ENCODE measurements at regions not wholly inside any gene's neighbourhood (a gene's known extent, or its start where the extent isn't known, plus 50 kb on each side); places are given as distances from the start of the nearest gene placed in this dataset.

- Histone ChIP-seq H3K9me3 (ENCODE audit: control insufficient read depth, low read length) (no peaks in the 10 kb centered on the region), H3K27ac (ENCODE audit: insufficient read depth, low read length, poor library complexity, severe bottlenecking) (no peak overlapping the region), H3K4me3 (ENCODE audit: insufficient read depth, low read depth, low read length, poor library complexity, severe bottlenecking) (no peak overlapping the region), H3K36me3 (ENCODE audit: control insufficient read depth, insufficient read depth, low read length) (no peaks in the 10 kb centered on the region), H3K4me1 (ENCODE audit: control insufficient read depth, insufficient read depth, low read length, poor library complexity, severe bottlenecking) (no peaks in the 10 kb centered on the region), H3K27me3 (replicated peaks; ENCODE audit: control insufficient read depth, insufficient read depth, low read length, poor library complexity, severe bottlenecking) (no peaks in the 10 kb centered on the region)
- DNase-seq = no peak
These were observed 1579.2 kb downstream of the AACS start for GRCh38 chr12:126644236-126645020.

- no peaks in the 10 kb centered on the region for H3K9me3 ChIP-seq (ENCODE audit: control insufficient read depth, low read length)
- no peaks in the 10 kb centered on the region for H3K27me3 ChIP-seq (replicated peaks; ENCODE audit: control insufficient read depth, insufficient read depth, low read length, poor library complexity, severe bottlenecking)
- H3K27ac ChIP-seq (ENCODE audit: insufficient read depth, low read length, poor library complexity, severe bottlenecking) = no peak overlapping the region
- H3K36me3 ChIP-seq (ENCODE audit: control insufficient read depth, insufficient read depth, low read length) = no peaks in the 10 kb centered on the region
- no peaks in the 10 kb centered on the region for H3K4me1 ChIP-seq (ENCODE audit: control insufficient read depth, insufficient read depth, low read length, poor library complexity, severe bottlenecking)
- no peak overlapping the region for H3K4me3 ChIP-seq (ENCODE audit: insufficient read depth, low read depth, low read length, poor library complexity, severe bottlenecking)
- DNase-seq = no peak
These were observed 1582.8 kb downstream of the AACS start for GRCh38 chr12:126648074-126648473.

- Histone ChIP-seq H3K27ac (ENCODE audit: insufficient read depth, low read length, poor library complexity, severe bottlenecking) (no peak overlapping the region), H3K4me3 (ENCODE audit: insufficient read depth, low read depth, low read length, poor library complexity, severe bottlenecking) (no peak overlapping the region), H3K27me3 (replicated peaks; ENCODE audit: control insufficient read depth, insufficient read depth, low read length, poor library complexity, severe bottlenecking) (no peaks in the 10 kb centered on the region), H3K4me1 (ENCODE audit: control insufficient read depth, insufficient read depth, low read length, poor library complexity, severe bottlenecking) (no peaks in the 10 kb centered on the region), H3K9me3 (ENCODE audit: control insufficient read depth, low read length) (no peaks in the 10 kb centered on the region), H3K36me3 (ENCODE audit: control insufficient read depth, insufficient read depth, low read length) (no peaks in the 10 kb centered on the region)
- no peak for DNase-seq
These were observed 1585.9 kb downstream of the AACS start for GRCh38 chr12:126651133-126651532.

GRCh38 chr12:126663304-126664094 lies 1598.3 kb downstream of the AACS start:
- Histone ChIP-seq H3K27ac (ENCODE audit: insufficient read depth, low read length, poor library complexity, severe bottlenecking) (no peak overlapping the region), H3K27me3 (replicated peaks; ENCODE audit: control insufficient read depth, insufficient read depth, low read length, poor library complexity, severe bottlenecking) (no peaks in the 10 kb centered on the region), H3K36me3 (ENCODE audit: control insufficient read depth, insufficient read depth, low read length) (no peaks in the 10 kb centered on the region), H3K9me3 (ENCODE audit: control insufficient read depth, low read length) (no peaks in the 10 kb centered on the region), H3K4me3 (ENCODE audit: insufficient read depth, low read depth, low read length, poor library complexity, severe bottlenecking) (no peak overlapping the region), H3K4me1 (ENCODE audit: control insufficient read depth, insufficient read depth, low read length, poor library complexity, severe bottlenecking) (no peaks in the 10 kb centered on the region)
- DNase-seq = no peak

GRCh38 chr12:126667339-126667738 lies 1599.6 kb upstream of the TMEM132C start:
- Histone ChIP-seq H3K4me3 (ENCODE audit: insufficient read depth, low read depth, low read length, poor library complexity, severe bottlenecking) (no peak overlapping the region), H3K4me1 (ENCODE audit: control insufficient read depth, insufficient read depth, low read length, poor library complexity, severe bottlenecking) (no peaks in the 10 kb centered on the region), H3K27ac (ENCODE audit: insufficient read depth, low read length, poor library complexity, severe bottlenecking) (no peak overlapping the region), H3K9me3 (ENCODE audit: control insufficient read depth, low read length) (no peaks in the 10 kb centered on the region), H3K27me3 (replicated peaks; ENCODE audit: control insufficient read depth, insufficient read depth, low read length, poor library complexity, severe bottlenecking) (no peaks in the 10 kb centered on the region), H3K36me3 (ENCODE audit: control insufficient read depth, insufficient read depth, low read length) (no peaks in the 10 kb centered on the region)
- no peak for DNase-seq

GRCh38 chr12:126668538-126668937 lies 1598.4 kb upstream of the TMEM132C start:
- DNase-seq = no peak
- Histone ChIP-seq H3K9me3 (ENCODE audit: control insufficient read depth, low read length) (no peaks in the 10 kb centered on the region), H3K27me3 (replicated peaks; ENCODE audit: control insufficient read depth, insufficient read depth, low read length, poor library complexity, severe bottlenecking) (no peaks in the 10 kb centered on the region), H3K4me1 (ENCODE audit: control insufficient read depth, insufficient read depth, low read length, poor library complexity, severe bottlenecking) (no peaks in the 10 kb centered on the region), H3K27ac (ENCODE audit: insufficient read depth, low read length, poor library complexity, severe bottlenecking) (no peak overlapping the region), H3K36me3 (ENCODE audit: control insufficient read depth, insufficient read depth, low read length) (no peaks in the 10 kb centered on the region), H3K4me3 (ENCODE audit: insufficient read depth, low read depth, low read length, poor library complexity, severe bottlenecking) (no peak overlapping the region)

- no peak for DNase-seq
- H3K36me3 ChIP-seq (ENCODE audit: control insufficient read depth, insufficient read depth, low read length) = no peaks in the 10 kb centered on the region
- H3K4me3 ChIP-seq (ENCODE audit: insufficient read depth, low read depth, low read length, poor library complexity, severe bottlenecking) = no peak overlapping the region
- no peak overlapping the region for H3K27ac ChIP-seq (ENCODE audit: insufficient read depth, low read length, poor library complexity, severe bottlenecking)
- H3K27me3 ChIP-seq (replicated peaks; ENCODE audit: control insufficient read depth, insufficient read depth, low read length, poor library complexity, severe bottlenecking) = no peaks in the 10 kb centered on the region
- H3K4me1 ChIP-seq (ENCODE audit: control insufficient read depth, insufficient read depth, low read length, poor library complexity, severe bottlenecking) = no peaks in the 10 kb centered on the region
- no peaks in the 10 kb centered on the region for H3K9me3 ChIP-seq (ENCODE audit: control insufficient read depth, low read length)
These were observed 1598.0 kb upstream of the TMEM132C start for GRCh38 chr12:126668961-126669360.

- Histone ChIP-seq H3K36me3 (ENCODE audit: control insufficient read depth, insufficient read depth, low read length) (no peaks in the 10 kb centered on the region), H3K4me1 (ENCODE audit: control insufficient read depth, insufficient read depth, low read length, poor library complexity, severe bottlenecking) (no peaks in the 10 kb centered on the region), H3K9me3 (ENCODE audit: control insufficient read depth, low read length) (no peaks in the 10 kb centered on the region), H3K27ac (ENCODE audit: insufficient read depth, low read length, poor library complexity, severe bottlenecking) (no peak overlapping the region), H3K4me3 (ENCODE audit: insufficient read depth, low read depth, low read length, poor library complexity, severe bottlenecking) (no peak overlapping the region), H3K27me3 (replicated peaks; ENCODE audit: control insufficient read depth, insufficient read depth, low read length, poor library complexity, severe bottlenecking) (no peaks in the 10 kb centered on the region)
- no peak for DNase-seq
These were observed 1590.5 kb upstream of the TMEM132C start for GRCh38 chr12:126676434-126676833.

- no peak for DNase-seq
- H3K9me3 ChIP-seq (ENCODE audit: control insufficient read depth, low read length) = no peaks in the 10 kb centered on the region
- no peaks in the 10 kb centered on the region for H3K27me3 ChIP-seq (replicated peaks; ENCODE audit: control insufficient read depth, insufficient read depth, low read length, poor library complexity, severe bottlenecking)
- no peak overlapping the region for H3K4me3 ChIP-seq (ENCODE audit: insufficient read depth, low read depth, low read length, poor library complexity, severe bottlenecking)
- no peak overlapping the region for H3K27ac ChIP-seq (ENCODE audit: insufficient read depth, low read length, poor library complexity, severe bottlenecking)
- no peaks in the 10 kb centered on the region for H3K36me3 ChIP-seq (ENCODE audit: control insufficient read depth, insufficient read depth, low read length)
- H3K4me1 ChIP-seq (ENCODE audit: control insufficient read depth, insufficient read depth, low read length, poor library complexity, severe bottlenecking) = no peaks in the 10 kb centered on the region
These were observed 1585.3 kb upstream of the TMEM132C start for GRCh38 chr12:126681676-126682075.

GRCh38 chr12:126684703-126685102 lies 1582.3 kb upstream of the TMEM132C start:
- Histone ChIP-seq H3K36me3 (ENCODE audit: control insufficient read depth, insufficient read depth, low read length) (no peaks in the 10 kb centered on the region), H3K27ac (ENCODE audit: insufficient read depth, low read length, poor library complexity, severe bottlenecking) (no peak overlapping the region), H3K4me1 (ENCODE audit: control insufficient read depth, insufficient read depth, low read length, poor library complexity, severe bottlenecking) (no peaks in the 10 kb centered on the region), H3K27me3 (replicated peaks; ENCODE audit: control insufficient read depth, insufficient read depth, low read length, poor library complexity, severe bottlenecking) (no peaks in the 10 kb centered on the region), H3K9me3 (ENCODE audit: control insufficient read depth, low read length) (no peaks in the 10 kb centered on the region), H3K4me3 (ENCODE audit: insufficient read depth, low read depth, low read length, poor library complexity, severe bottlenecking) (no peak overlapping the region)
- DNase-seq = no peak

Measured in effector memory CD4-positive, alpha-beta T cell (primary cell).